ENCODE measurements at regions not wholly inside any gene's neighbourhood (a gene's known extent, or its start where the extent isn't known, plus 50 kb on each side); places are given as distances from the start of the nearest gene placed in this dataset.

DNA sequence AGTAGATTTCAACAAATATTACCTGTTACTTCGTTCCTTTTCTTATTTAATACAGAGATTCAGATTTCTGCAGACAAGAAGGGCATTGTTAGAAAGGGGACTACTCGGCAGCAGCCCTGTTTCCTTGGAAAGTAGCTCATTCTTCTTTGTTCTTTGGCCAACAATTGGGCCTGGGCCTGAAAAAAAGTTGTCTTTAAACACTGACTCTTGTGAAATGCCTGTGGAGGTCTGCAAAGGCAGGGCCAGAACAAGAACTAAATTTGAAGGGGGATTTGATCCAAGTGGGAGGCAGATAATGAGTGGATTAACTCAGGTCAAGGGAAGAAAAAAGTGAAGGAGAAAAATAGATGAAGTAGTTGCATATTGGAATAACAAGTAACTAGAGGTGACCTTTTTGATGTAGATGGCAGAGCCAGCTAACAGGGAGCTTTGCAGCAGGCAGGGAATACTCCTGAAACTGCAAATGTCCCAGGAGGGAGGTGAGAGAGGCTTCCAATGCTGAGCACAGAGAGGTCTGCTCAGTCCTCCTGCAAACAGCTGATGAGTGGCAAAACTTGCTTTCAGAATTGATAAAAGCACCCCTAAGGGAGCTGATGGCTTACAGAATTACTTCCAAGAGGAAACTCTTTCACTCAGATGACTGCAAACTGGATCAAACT, 393.2 kb upstream of the HS3ST1 start:
- no peak for DNase-seq
- POLR2A ChIA-PET (ENCODE audit: unreplicated experiment) = no interaction called here

DNA sequence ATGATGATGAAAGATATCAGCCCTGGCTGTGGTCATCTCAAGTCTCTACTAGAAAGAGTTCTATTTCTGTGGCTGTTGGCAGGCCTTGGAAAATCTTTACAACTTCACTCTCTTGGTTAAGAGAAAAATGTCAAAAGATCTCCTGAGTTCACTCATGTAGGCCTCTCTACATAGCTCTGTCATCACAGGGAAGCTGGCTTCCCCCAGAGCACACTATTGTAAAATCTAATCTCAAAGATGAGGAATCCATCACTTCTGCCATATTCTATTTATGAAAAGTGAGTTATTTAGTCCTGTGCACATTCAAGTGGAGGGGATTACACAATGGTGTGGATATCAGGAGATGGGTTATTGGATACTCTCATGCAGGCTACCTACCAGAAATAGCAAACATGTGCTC, 388.4 kb upstream of the HS3ST1 start:
- Histone ChIP-seq H3K9me2 (ENCODE audit: insufficient read depth) (no peaks in the 10 kb centered on the region), H3K27me3 (ENCODE audit: insufficient read depth, low read depth) (no peaks in the 10 kb centered on the region), H2AFZ (no peak overlapping the region), H3K4me3 (no peak overlapping the region), H3K79me2 (ENCODE audit: low read depth) (no peaks in the 10 kb centered on the region), H3F3A (ENCODE audit: insufficient read depth, low read depth) (no peaks in the 10 kb centered on the region), H3K4me2 (no peak overlapping the region), H3K36me3 (ENCODE audit: low read depth) (no peaks in the 10 kb centered on the region), H3K4me1 (replicated peaks; ENCODE audit: insufficient read depth) (no peaks in the 10 kb centered on the region), H3K9me3 (ENCODE audit: insufficient read depth, low read depth) (no peaks in the 10 kb centered on the region), H4K20me1 (ENCODE audit: insufficient read depth) (no peaks in the 10 kb centered on the region), H3K27ac (no peak overlapping the region)
- ChIA-PET POLR2A (ENCODE audit: unreplicated experiment) (no interaction called here), CTCF (interaction anchor here (0.6 kb wide), 1 partner anchor 10 kb away, joined by 3 read pairs; no protein-coding TSS in a partner anchor)
- BruUV-seq (replicated peaks) = no TSS peak
- no peak for DNase-seq
- intact Hi-C loops (cut with micrococcal nuclease; ENCODE audit: unreplicated experiment) = no loop called here
- no peak for TF ChIP-seq EZH2 (IDR thresholded peaks at IDR 0.05; ENCODE audit: low read depth)
- TF ChIP-seq, protein P1, sequence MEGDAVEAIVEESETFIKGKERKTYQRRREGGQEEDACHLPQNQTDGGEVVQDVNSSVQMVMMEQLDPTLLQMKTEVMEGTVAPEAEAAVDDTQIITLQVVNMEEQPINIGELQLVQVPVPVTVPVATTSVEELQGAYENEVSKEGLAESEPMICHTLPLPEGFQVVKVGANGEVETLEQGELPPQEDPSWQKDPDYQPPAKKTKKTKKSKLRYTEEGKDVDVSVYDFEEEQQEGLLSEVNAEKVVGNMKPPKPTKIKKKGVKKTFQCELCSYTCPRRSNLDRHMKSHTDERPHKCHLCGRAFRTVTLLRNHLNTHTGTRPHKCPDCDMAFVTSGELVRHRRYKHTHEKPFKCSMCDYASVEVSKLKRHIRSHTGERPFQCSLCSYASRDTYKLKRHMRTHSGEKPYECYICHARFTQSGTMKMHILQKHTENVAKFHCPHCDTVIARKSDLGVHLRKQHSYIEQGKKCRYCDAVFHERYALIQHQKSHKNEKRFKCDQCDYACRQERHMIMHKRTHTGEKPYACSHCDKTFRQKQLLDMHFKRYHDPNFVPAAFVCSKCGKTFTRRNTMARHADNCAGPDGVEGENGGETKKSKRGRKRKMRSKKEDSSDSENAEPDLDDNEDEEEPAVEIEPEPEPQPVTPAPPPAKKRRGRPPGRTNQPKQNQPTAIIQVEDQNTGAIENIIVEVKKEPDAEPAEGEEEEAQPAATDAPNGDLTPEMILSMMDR (conservative IDR thresholded peaks at IDR 0.05) = no peak

More for the DNA sequence above, 393.2 kb upstream of the HS3ST1 start:
- no peaks in the 10 kb centered on the region for H3K79me2 ChIP-seq (ENCODE audit: low read depth)
- CTCF ChIA-PET = no interaction called here
- H3K4me2 ChIP-seq = no peak overlapping the region
- no peaks in the 10 kb centered on the region for H4K20me1 ChIP-seq (ENCODE audit: insufficient read depth)
- no peaks in the 10 kb centered on the region for H3K9me3 ChIP-seq (ENCODE audit: insufficient read depth, low read depth)
- intact Hi-C loops (cut with micrococcal nuclease; ENCODE audit: unreplicated experiment) = no loop called here
- BruUV-seq (replicated peaks) = no TSS peak
- no peak overlapping the region for H3K27ac ChIP-seq
- TF ChIP-seq EZH2 (IDR thresholded peaks at IDR 0.05; ENCODE audit: low read depth) = no peak
- TF ChIP-seq, protein P1 (conservative IDR thresholded peaks at IDR 0.05) = no peak
- no peaks in the 10 kb centered on the region for H3K9me2 ChIP-seq (ENCODE audit: insufficient read depth)
- no peak overlapping the region for H3K4me3 ChIP-seq
- no peaks in the 10 kb centered on the region for H3K4me1 ChIP-seq (replicated peaks; ENCODE audit: insufficient read depth)
- H3K27me3 ChIP-seq (ENCODE audit: insufficient read depth, low read depth) = no peaks in the 10 kb centered on the region
- H3F3A ChIP-seq (ENCODE audit: insufficient read depth, low read depth) = no peaks in the 10 kb centered on the region
- no peak overlapping the region for H2AFZ ChIP-seq
- H3K36me3 ChIP-seq (ENCODE audit: low read depth) = no peaks in the 10 kb centered on the region

DNA sequence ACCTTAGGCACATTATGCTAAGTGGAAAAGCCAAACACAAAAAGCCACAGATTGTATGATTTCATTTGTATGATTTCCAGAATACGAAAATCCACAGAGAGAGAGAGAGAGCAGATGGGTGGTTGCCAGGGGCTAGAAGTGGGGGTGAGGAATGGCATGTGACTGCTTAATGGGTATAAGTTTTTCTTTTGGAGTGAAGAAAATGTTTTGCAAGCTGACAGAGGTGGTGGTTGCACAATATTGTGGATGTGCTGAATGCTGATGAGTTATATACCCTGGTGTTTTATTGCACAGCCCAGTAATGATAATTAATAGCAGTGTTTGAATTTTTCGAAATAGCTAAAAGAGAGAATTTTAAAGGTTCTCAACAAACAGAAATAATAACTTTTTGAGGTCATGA, 386.1 kb upstream of the HS3ST1 start:
- no TSS peak for BruUV-seq (replicated peaks)
- no peak for TF ChIP-seq EZH2 (IDR thresholded peaks at IDR 0.05; ENCODE audit: low read depth)
- TF ChIP-seq, protein P1 (conservative IDR thresholded peaks at IDR 0.05) = no peak
- ChIA-PET POLR2A (ENCODE audit: unreplicated experiment) (no interaction called here), CTCF (no interaction called here)
- Histone ChIP-seq H3K4me3 (no peak overlapping the region), H4K20me1 (ENCODE audit: insufficient read depth) (no peaks in the 10 kb centered on the region), H3K27me3 (ENCODE audit: insufficient read depth, low read depth) (no peaks in the 10 kb centered on the region), H3K4me1 (replicated peaks; ENCODE audit: insufficient read depth) (no peaks in the 10 kb centered on the region), H3K79me2 (ENCODE audit: low read depth) (no peaks in the 10 kb centered on the region), H3K9me2 (ENCODE audit: insufficient read depth) (no peaks in the 10 kb centered on the region), H2AFZ (no peak overlapping the region), H3K36me3 (ENCODE audit: low read depth) (no peaks in the 10 kb centered on the region), H3K4me2 (no peak overlapping the region), H3K9me3 (ENCODE audit: insufficient read depth, low read depth) (no peaks in the 10 kb centered on the region), H3K27ac (no peak overlapping the region), H3F3A (ENCODE audit: insufficient read depth, low read depth) (no peaks in the 10 kb centered on the region)
- DNase-seq = no peak
- intact Hi-C loops (cut with micrococcal nuclease; ENCODE audit: unreplicated experiment) = no loop called here

Measured in PC-9 (cell line).